Thyroid gland (tissue), 4 donors: ENCODE measurements at regions not wholly inside any gene's neighbourhood (a gene's known extent, or its start where the extent isn't known, plus 50 kb on each side); places are given as distances from the start of the nearest gene placed in this dataset.

Experiments used
- CTCF ChIP-seq, 6 experiments: fragments of 200-600 bp in 3 of 6; fragments of 450-650 bp in 3 of 6; sonication (generic) in 3 of 6; IDR thresholded peaks; one replicate each; pipeline ENCODE4 v1.5.1; 2016 to 2019; ENCODE audit warnings: antibody characterized with exemption in 6 of 6, mild to moderate bottlenecking in 2 of 6, inconsistent platforms in 1 of 6, moderate library complexity in 1 of 6
- POLR2A ChIP-seq, 2 donors: fragments of 450-650 bp; IDR thresholded peaks; one replicate each; pipeline ENCODE4 v1.6.1; 2017; ENCODE audit warnings: antibody characterized with exemption in 2 of 2, mild to moderate bottlenecking in 2 of 2, moderate library complexity in 1 of 2

- TF ChIP-seq CTCF (IDR thresholded peaks at IDR 0.05) (no peak), POLR2A (IDR thresholded peaks at IDR 0.05) (no peak)
These were observed 203.5 kb upstream of the CITED2 start for GRCh38 chr6:139577763-139578604.
